ENCODE measurements at regions not wholly inside any gene's neighbourhood (a gene's known extent, or its start where the extent isn't known, plus 50 kb on each side); places are given as distances from the start of the nearest gene placed in this dataset.

- WGBS, 2 donors (ENCODE audit: extremely low coverage in 2 of 2, insufficient read length in 2 of 2, insufficient replicate concordance in 1 of 2): no CpG with 5 or more reads among the region's 4 CpGs
- Histone ChIP-seq H3K9ac (ENCODE audit: low read depth, low read length, poor library complexity) (no peak overlapping the region), H3K4me2 (ENCODE audit: insufficient read depth, low read length, poor library complexity, severe bottlenecking) (no peak overlapping the region), H3K23ac (ENCODE audit: low read depth, low read length, poor library complexity) (no peak overlapping the region), H3K9me3 (replicated peaks in 1 of 2; ENCODE audit: control insufficient read depth in 2 of 2, insufficient read depth in 1 of 2, low read depth in 1 of 2, low read length in 2 of 2) (no peaks in the 10 kb centered on the region), H2BK5ac (ENCODE audit: low read length) (peak overlapping the region; percentile 47), H2BK15ac (ENCODE audit: low read length) (no peak overlapping the region), H3K18ac (ENCODE audit: low read length) (no peak overlapping the region), H2AFZ (ENCODE audit: low read length) (no peak overlapping the region), H3K79me1 (ENCODE audit: low read depth, low read length) (no peaks in the 10 kb centered on the region), H3K27me3 (ENCODE audit: control insufficient read depth in 3 of 3, insufficient read depth in 3 of 3, low read depth in 1 of 3, low read length in 3 of 3) (peaks cover 0 to 2% (median 0%) of the 10 kb centered on the region in 3 experiments), H4K8ac (ENCODE audit: low read depth, low read length) (no peak overlapping the region), H3K27ac (replicated peaks; ENCODE audit: low read length) (no peak overlapping the region), H2BK12ac (ENCODE audit: low read length) (no peak overlapping the region), H2BK120ac (ENCODE audit: low read depth, low read length) (no peak overlapping the region), H3K4me3 (ENCODE audit: low read length in 2 of 2) (no peak overlapping the region), H3K14ac (ENCODE audit: low read length) (no peak overlapping the region), H2AK5ac (ENCODE audit: low read depth, low read length) (no peak overlapping the region), H3K4me1 (ENCODE audit: control insufficient read depth in 2 of 2, insufficient read depth in 1 of 2, low read depth in 1 of 2, low read length in 2 of 2) (peaks cover 0 to 3% of the 10 kb centered on the region in 2 donors), H4K91ac (ENCODE audit: low read depth, low read length, poor library complexity) (no peak overlapping the region), H3K36me3 (replicated peaks in 1 of 2; ENCODE audit: control insufficient read depth in 2 of 2, insufficient read depth in 2 of 2, low read length in 2 of 2) (no peaks in the 10 kb centered on the region), H3K4ac (ENCODE audit: low read length) (no peak overlapping the region)
- DNase-seq (ENCODE audit: low spot score): no peak
Measured at GRCh38 chr20:50368813-50369224, 141.4 kb upstream of the PTPN1 start.

GRCh38 chr20:50369225-50370035 lies 140.8 kb upstream of the PTPN1 start:
- Histone ChIP-seq H4K8ac (ENCODE audit: low read depth, low read length) (peak overlapping the region; percentile 31), H3K79me1 (ENCODE audit: low read depth, low read length) (no peaks in the 10 kb centered on the region), H3K18ac (ENCODE audit: low read length) (peak overlapping the region; percentile 81)

GRCh38 chr20:50370036-50370566 lies 140.1 kb upstream of the PTPN1 start:
- Histone ChIP-seq H3K27ac (replicated peaks; ENCODE audit: low read length) (no peak overlapping the region), H2BK15ac (ENCODE audit: low read length) (peak overlapping the region; percentile 88), H2BK5ac (ENCODE audit: low read length) (peak overlapping the region; percentile 47), H3K23ac (ENCODE audit: low read depth, low read length, poor library complexity) (peak overlapping the region; percentile 81), H2BK120ac (ENCODE audit: low read depth, low read length) (no peak overlapping the region), H2BK12ac (ENCODE audit: low read length) (no peak overlapping the region), H3K18ac (ENCODE audit: low read length) (peak overlapping the region; percentile 81), H3K4ac (ENCODE audit: low read length) (no peak overlapping the region), H2AFZ (ENCODE audit: low read length) (no peak overlapping the region), H3K36me3 (replicated peaks in 1 of 2; ENCODE audit: control insufficient read depth in 2 of 2, insufficient read depth in 2 of 2, low read length in 2 of 2) (no peaks in the 10 kb centered on the region), H3K9me3 (replicated peaks in 1 of 2; ENCODE audit: control insufficient read depth in 2 of 2, insufficient read depth in 1 of 2, low read depth in 1 of 2, low read length in 2 of 2) (no peaks in the 10 kb centered on the region), H3K4me2 (ENCODE audit: insufficient read depth, low read length, poor library complexity, severe bottlenecking) (no peak overlapping the region), H3K4me3 (ENCODE audit: low read length in 2 of 2) (no peak overlapping the region), H3K79me1 (ENCODE audit: low read depth, low read length) (no peaks in the 10 kb centered on the region), H2AK5ac (ENCODE audit: low read depth, low read length) (no peak overlapping the region), H3K27me3 (ENCODE audit: control insufficient read depth in 3 of 3, insufficient read depth in 3 of 3, low read depth in 1 of 3, low read length in 3 of 3) (no peaks in the 10 kb centered on the region), H4K91ac (ENCODE audit: low read depth, low read length, poor library complexity) (no peak overlapping the region), H3K14ac (ENCODE audit: low read length) (peak overlapping the region; percentile 94), H4K8ac (ENCODE audit: low read depth, low read length) (peak overlapping the region; percentile 31), H3K4me1 (ENCODE audit: control insufficient read depth in 2 of 2, insufficient read depth in 1 of 2, low read depth in 1 of 2, low read length in 2 of 2) (peaks cover 0 to 3% of the 10 kb centered on the region in 2 donors), H3K9ac (ENCODE audit: low read depth, low read length, poor library complexity) (no peak overlapping the region)
- DNase-seq (ENCODE audit: low spot score): no peak
- no CpG with 5 or more reads among the region's 11 CpGs for WGBS, 2 donors (ENCODE audit: extremely low coverage in 2 of 2, insufficient read length in 2 of 2, insufficient replicate concordance in 1 of 2)

More at GRCh38 chr20:50369225-50370035, 140.8 kb upstream of the PTPN1 start:
- no peaks in the 10 kb centered on the region for H3K36me3 ChIP-seq (replicated peaks in 1 of 2; ENCODE audit: control insufficient read depth in 2 of 2, insufficient read depth in 2 of 2, low read length in 2 of 2)
- no peak overlapping the region for H2BK12ac ChIP-seq (ENCODE audit: low read length)
- peak overlapping the region; percentile 95 for H3K4ac ChIP-seq (ENCODE audit: low read length)
- H2AK5ac ChIP-seq (ENCODE audit: low read depth, low read length): peak overlapping the region; percentile 74
- H2BK5ac ChIP-seq (ENCODE audit: low read length): peak overlapping the region; percentile 47
- no peak for DNase-seq (ENCODE audit: low spot score)
- no peak overlapping the region for H3K4me3 ChIP-seq (ENCODE audit: low read length in 2 of 2)
- no peak overlapping the region for H2BK120ac ChIP-seq (ENCODE audit: low read depth, low read length)
- no peak overlapping the region for H3K9ac ChIP-seq (ENCODE audit: low read depth, low read length, poor library complexity)
- no peak overlapping the region for H4K91ac ChIP-seq (ENCODE audit: low read depth, low read length, poor library complexity)
- no peaks in the 10 kb centered on the region for H3K27me3 ChIP-seq (ENCODE audit: control insufficient read depth in 3 of 3, insufficient read depth in 3 of 3, low read depth in 1 of 3, low read length in 3 of 3)
- H3K9me3 ChIP-seq (replicated peaks in 1 of 2; ENCODE audit: control insufficient read depth in 2 of 2, insufficient read depth in 1 of 2, low read depth in 1 of 2, low read length in 2 of 2): no peaks in the 10 kb centered on the region
- peak overlapping the region; percentile 81 for H3K23ac ChIP-seq (ENCODE audit: low read depth, low read length, poor library complexity)
- H2AFZ ChIP-seq (ENCODE audit: low read length): no peak overlapping the region
- no peak overlapping the region for H3K4me2 ChIP-seq (ENCODE audit: insufficient read depth, low read length, poor library complexity, severe bottlenecking)
- H2BK15ac ChIP-seq (ENCODE audit: low read length): peak overlapping the region; percentile 88
- no peak overlapping the region for H3K27ac ChIP-seq (replicated peaks; ENCODE audit: low read length)
- H3K4me1 ChIP-seq (ENCODE audit: control insufficient read depth in 2 of 2, insufficient read depth in 1 of 2, low read depth in 1 of 2, low read length in 2 of 2): peaks cover 0 to 3% of the 10 kb centered on the region in 2 donors
- WGBS, 2 donors (ENCODE audit: extremely low coverage in 2 of 2, insufficient read length in 2 of 2, insufficient replicate concordance in 1 of 2): no CpG with 5 or more reads among the region's 13 CpGs
- peak overlapping the region; percentile 94 for H3K14ac ChIP-seq (ENCODE audit: low read length)

Data from neuronal stem cell (in vitro differentiated cells).